Activated CD4-positive, alpha-beta T cell treated with anti-CD3 and anti-CD28 coated beads, Interleukin-2, Interleukin-6, amounts not matched to agents 100 ng/mL and 50 ng/mL, durations not matched to agents 16 hours and 8 hours (primary cell): ENCODE measurements at regions not wholly inside any gene's neighbourhood (a gene's known extent, or its start where the extent isn't known, plus 50 kb on each side); places are given as distances from the start of the nearest gene placed in this dataset.
"Not testable (repeated sequence)": the region's sequence is repeated elsewhere in the genome, so short reads cannot be mapped to it uniquely, and the experiment has no call there.

ENCODE experiments used
- DNase-seq: peaks from one replicate; pipeline ENCODE4 v3.0.0-alpha.2; 2020

DNA sequence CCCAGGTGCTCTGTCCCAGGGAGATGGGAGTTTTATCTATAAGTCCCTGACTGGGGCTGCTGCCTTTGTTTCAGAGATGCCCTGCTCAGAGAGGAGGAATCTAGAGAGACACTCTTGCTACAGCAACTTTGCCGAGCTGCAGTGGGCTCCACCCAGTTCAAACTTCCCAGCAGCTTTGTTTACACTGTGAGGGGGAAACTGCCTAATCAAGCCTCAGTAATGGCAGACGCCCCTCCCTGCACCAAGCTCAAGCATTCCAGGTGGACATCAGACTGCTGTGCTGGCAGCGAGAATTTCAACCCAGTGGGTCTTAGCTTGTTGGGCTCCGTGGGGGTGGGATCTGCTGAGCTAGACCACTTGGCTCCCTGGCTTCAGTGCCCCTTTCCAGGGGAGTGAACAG lies 50.2 kb upstream of the RASA1 start:
- not testable (repeated sequence) for DNase-seq
